HG03045 (cell line): ENCODE measurements at regions not wholly inside any gene's neighbourhood (a gene's known extent, or its start where the extent isn't known, plus 50 kb on each side); places are given as distances from the start of the nearest gene placed in this dataset.

Experiments
- ATAC-seq: cut with Tn5 transposase; IDR thresholded peaks from one replicate; pipeline ENCODE4 v1.9.1; 2021; ENCODE audit warnings: mild to moderate bottlenecking, moderate library complexity; ENCODE audit not compliant: unreplicated experiment

GRCh38 chr6:10305790-10306415 lies 109.0 kb downstream of the TFAP2A start:
- ATAC-seq = no peak

GRCh38 chr6:10303608-10304506 lies 111.0 kb downstream of the TFAP2A start:
- ATAC-seq = no peak

GRCh38 chr6:10302566-10303235 lies 112.2 kb downstream of the TFAP2A start:
- no peak for ATAC-seq

- ATAC-seq = no peak
These were observed 114.8 kb downstream of the TFAP2A start for GRCh38 chr6:10300071-10300470.

GRCh38 chr6:10297832-10298231 lies 117.0 kb downstream of the TFAP2A start:
- ATAC-seq = no peak

- ATAC-seq = no peak
These were observed 136.1 kb downstream of the TFAP2A start for GRCh38 chr6:10278746-10279145.

- ATAC-seq = no peak
These were observed 138.1 kb downstream of the TFAP2A start for GRCh38 chr6:10276660-10277287.

GRCh38 chr6:10276106-10276505 lies 138.8 kb downstream of the TFAP2A start:
- ATAC-seq = no peak

GRCh38 chr6:10272591-10272990 lies 142.3 kb downstream of the TFAP2A start:
- no peak for ATAC-seq

GRCh38 chr6:10271982-10272381 lies 142.9 kb downstream of the TFAP2A start:
- ATAC-seq = no peak

GRCh38 chr6:10269814-10270472 lies 144.9 kb downstream of the TFAP2A start:
- no peak for ATAC-seq

GRCh38 chr6:10268611-10269310 lies 146.1 kb downstream of the TFAP2A start:
- no peak for ATAC-seq

- ATAC-seq = no peak
These were observed 146.8 kb downstream of the TFAP2A start for GRCh38 chr6:10268111-10268510.

GRCh38 chr6:10266462-10266861 lies 148.4 kb downstream of the TFAP2A start:
- no peak for ATAC-seq

GRCh38 chr6:10266061-10266460 lies 148.8 kb downstream of the TFAP2A start:
- ATAC-seq = no peak

- no peak for ATAC-seq
These were observed 152.4 kb downstream of the TFAP2A start for GRCh38 chr6:10262505-10262904.

GRCh38 chr6:10259671-10260070 lies 155.2 kb downstream of the TFAP2A start:
- no peak for ATAC-seq

- ATAC-seq = no peak
These were observed 156.5 kb downstream of the TFAP2A start for GRCh38 chr6:10258341-10258740.

- no peak for ATAC-seq
These were observed 158.7 kb downstream of the TFAP2A start for GRCh38 chr6:10256113-10256690.
